Sigmoid colon (tissue), 4 donors: ENCODE measurements at regions not wholly inside any gene's neighbourhood (a gene's known extent, or its start where the extent isn't known, plus 50 kb on each side); places are given as distances from the start of the nearest gene placed in this dataset.

Experiments
- CTCF ChIP-seq, 4 experiments: fragments of 450-650 bp in 3 of 4; fragments of 200-600 bp in 1 of 4; IDR thresholded peaks; one replicate each; pipeline ENCODE4 v1.5.1; 2016 to 2019; ENCODE audit warnings: antibody characterized with exemption in 4 of 4, mild to moderate bottlenecking in 3 of 4, moderate library complexity in 2 of 4
- EP300 ChIP-seq, 4 donors: sonication (generic); formaldehyde crosslinking; IDR thresholded peaks; one replicate each; pipeline ENCODE4 v1.6.1; 2017; ENCODE audit warnings: antibody characterized with exemption in 4 of 4
- POLR2A ChIP-seq, 2 donors: fragments of 450-650 bp; IDR thresholded peaks; one replicate each; pipeline ENCODE4 v1.6.1; 2016; ENCODE audit warnings: antibody characterized with exemption in 2 of 2, mild to moderate bottlenecking in 2 of 2, moderate library complexity in 2 of 2
- POLR2AphosphoS5 ChIP-seq, 4 donors: sonication (generic); formaldehyde crosslinking; IDR thresholded peaks; one replicate each; pipeline ENCODE4 v1.6.1; 2017; ENCODE audit warnings: antibody characterized with exemption in 4 of 4

GRCh38 chr3:86695752-86696151 is 295.2 kb downstream of the VGLL3 start:
- TF ChIP-seq EP300 (IDR thresholded peaks at IDR 0.05) (no peak), CTCF (IDR thresholded peaks at IDR 0.05) (no peak), POLR2AphosphoS5 (IDR thresholded peaks at IDR 0.05) (no peak), POLR2A (IDR thresholded peaks at IDR 0.05) (no peak)
